HepG2 (cell line): ENCODE measurements at regions not wholly inside any gene's neighbourhood (a gene's known extent, or its start where the extent isn't known, plus 50 kb on each side); places are given as distances from the start of the nearest gene placed in this dataset.

Experiments
- ZBTB40 ChIP-seq, 2 experiments: fragments of 450-650 bp in 1 of 2; sonication (generic) in 1 of 2; formaldehyde crosslinking in 1 of 2; IDR thresholded peaks; 2 replicates each; pipeline versions ENCODE4 v1.6.1 to v1.8.0; 2016 to 2022; ENCODE audit warnings: antibody characterized with exemption in 1 of 2, mild to moderate bottlenecking in 1 of 2, missing genetic modification reagents in 1 of 2

GRCh38 chr10:120961795-120962755 lies 110.9 kb downstream of the WDR11 start (continued):
- TF ChIP-seq ZBTB40 (IDR thresholded peaks at IDR 0.05): no peak
- TF ChIP-seq ZBTB40 (CRISPR knock-in tag; IDR thresholded peaks at IDR 0.05): no peak
